ENCODE measurements at regions not wholly inside any gene's neighbourhood (a gene's known extent, or its start where the extent isn't known, plus 50 kb on each side); places are given as distances from the start of the nearest gene placed in this dataset.

DNA sequence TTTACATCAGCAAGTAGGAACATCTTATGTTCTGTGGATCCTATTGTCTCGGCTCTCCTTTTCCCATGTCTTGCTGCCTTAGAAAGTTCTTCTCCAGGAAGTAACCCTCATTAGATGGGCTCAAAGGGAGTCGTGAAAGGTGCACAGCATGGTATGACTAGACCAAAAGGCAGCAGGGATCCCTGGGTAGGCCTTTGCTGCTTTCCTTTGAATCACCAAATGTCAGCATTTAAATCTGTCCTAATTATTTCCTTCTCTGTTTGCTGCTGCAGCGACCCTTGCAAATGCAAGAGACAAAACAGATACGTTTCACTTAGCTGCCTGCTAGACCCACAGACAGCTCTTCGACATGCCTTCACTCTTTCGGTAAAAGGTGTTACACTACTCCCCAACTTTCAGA, 218.4 kb downstream of the ACTL7B start:
- TF ChIP-seq, protein P1, sequence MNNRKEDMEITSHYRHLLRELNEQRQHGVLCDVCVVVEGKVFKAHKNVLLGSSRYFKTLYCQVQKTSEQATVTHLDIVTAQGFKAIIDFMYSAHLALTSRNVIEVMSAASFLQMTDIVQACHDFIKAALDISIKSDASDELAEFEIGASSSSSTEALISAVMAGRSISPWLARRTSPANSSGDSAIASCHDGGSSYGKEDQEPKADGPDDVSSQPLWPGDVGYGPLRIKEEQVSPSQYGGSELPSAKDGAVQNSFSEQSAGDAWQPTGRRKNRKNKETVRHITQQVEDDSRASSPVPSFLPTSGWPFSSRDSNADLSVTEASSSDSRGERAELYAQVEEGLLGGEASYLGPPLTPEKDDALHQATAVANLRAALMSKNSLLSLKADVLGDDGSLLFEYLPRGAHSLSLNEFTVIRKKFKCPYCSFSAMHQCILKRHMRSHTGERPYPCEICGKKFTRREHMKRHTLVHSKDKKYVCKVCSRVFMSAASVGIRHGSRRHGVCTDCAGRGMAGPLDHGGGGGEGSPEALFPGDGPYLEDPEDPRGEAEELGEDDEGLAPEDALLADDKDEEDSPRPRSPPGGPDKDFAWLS (CRISPR knock-in tag; IDR thresholded peaks at IDR 0.05; ENCODE audit: borderline replicate concordance), result no peak
- TF ChIP-seq TFDP2 (CRISPR knock-in tag; IDR thresholded peaks at IDR 0.05) (no peak), HNF1A (IDR thresholded peaks at IDR 0.05; ENCODE audit: low read depth) (no peak), HNF1A (CRISPR knock-in tag; IDR thresholded peaks at IDR 0.05; ENCODE audit: borderline replicate concordance) (no peak), REST (IDR thresholded peaks at IDR 0.05; ENCODE audit: borderline replicate concordance in 1 of 2, low read depth in 1 of 2, low read length in 2 of 2) (no peak), NFE2 (CRISPR knock-in tag; IDR thresholded peaks at IDR 0.05) (no peak), KDM5A (IDR thresholded peaks at IDR 0.05; ENCODE audit: borderline replicate concordance, low read length) (no peak), ZNF792 (CRISPR knock-in tag; IDR thresholded peaks at IDR 0.05) (no peak), BCL6 (CRISPR knock-in tag; IDR thresholded peaks at IDR 0.05) (no peak), CTCF (CRISPR knock-in tag; IDR thresholded peaks at IDR 0.05) (no peak), GZF1 (CRISPR knock-in tag; IDR thresholded peaks at IDR 0.05) (no peak), REXO4 (CRISPR knock-in tag; IDR thresholded peaks at IDR 0.05; ENCODE audit: borderline replicate concordance) (no peak), CREB1 (IDR thresholded peaks at IDR 0.05) (no peak), CREB1 (CRISPR knock-in tag; IDR thresholded peaks at IDR 0.05) (no peak), HNRNPUL1 (IDR thresholded peaks at IDR 0.05; ENCODE audit: low read depth, low read length) (no peak)
- TF ChIP-seq, protein P2, sequence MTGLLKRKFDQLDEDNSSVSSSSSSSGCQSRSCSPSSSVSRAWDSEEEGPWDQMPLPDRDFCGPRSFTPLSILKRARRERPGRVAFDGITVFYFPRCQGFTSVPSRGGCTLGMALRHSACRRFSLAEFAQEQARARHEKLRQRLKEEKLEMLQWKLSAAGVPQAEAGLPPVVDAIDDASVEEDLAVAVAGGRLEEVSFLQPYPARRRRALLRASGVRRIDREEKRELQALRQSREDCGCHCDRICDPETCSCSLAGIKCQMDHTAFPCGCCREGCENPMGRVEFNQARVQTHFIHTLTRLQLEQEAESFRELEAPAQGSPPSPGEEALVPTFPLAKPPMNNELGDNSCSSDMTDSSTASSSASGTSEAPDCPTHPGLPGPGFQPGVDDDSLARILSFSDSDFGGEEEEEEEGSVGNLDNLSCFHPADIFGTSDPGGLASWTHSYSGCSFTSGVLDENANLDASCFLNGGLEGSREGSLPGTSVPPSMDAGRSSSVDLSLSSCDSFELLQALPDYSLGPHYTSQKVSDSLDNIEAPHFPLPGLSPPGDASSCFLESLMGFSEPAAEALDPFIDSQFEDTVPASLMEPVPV (CRISPR knock-in tag; IDR thresholded peaks at IDR 0.05), result no peak

Data from HepG2 (cell line).